ENCODE measurements at regions not wholly inside any gene's neighbourhood (a gene's known extent, or its start where the extent isn't known, plus 50 kb on each side); places are given as distances from the start of the nearest gene placed in this dataset.

GRCh38 chr9:18056993-18057369 lies 417.0 kb upstream of the ADAMTSL1 start (continued):
- TF ChIP-seq PRDM10 (IDR thresholded peaks at IDR 0.05; ENCODE audit: partially characterized antibody) (no peak), VEZF1 (CRISPR knock-in tag; IDR thresholded peaks at IDR 0.05) (no peak), CREB3 (tag; conservative IDR thresholded peaks at IDR 0.05; ENCODE audit: low read depth) (no peak)

Data from K562 (cell line).